MV-4-11 (cell line): ENCODE measurements at regions not wholly inside any gene's neighbourhood (a gene's known extent, or its start where the extent isn't known, plus 50 kb on each side); places are given as distances from the start of the nearest gene placed in this dataset.

Source experiments
- DNase-seq: peaks from one replicate; lab custom pipeline; 2025; lab: John Stamatoyannopoulos, UW

GRCh38 chr11:96899971-96900370 lies 510.2 kb downstream of the JRKL start:
- no peak for DNase-seq

GRCh38 chr11:96905143-96905542 lies 515.3 kb downstream of the JRKL start:
- no peak for DNase-seq

- no peak for DNase-seq
These were observed 515.9 kb downstream of the JRKL start for GRCh38 chr11:96905663-96906062.

- no peak for DNase-seq
These were observed 516.7 kb downstream of the JRKL start for GRCh38 chr11:96906476-96906875.

- DNase-seq, result no peak
These were observed 536.0 kb downstream of the JRKL start for GRCh38 chr11:96925862-96926261.

GRCh38 chr11:96940227-96940626 lies 550.4 kb downstream of the JRKL start:
- no peak for DNase-seq

GRCh38 chr11:96942855-96943254 lies 553.0 kb downstream of the JRKL start:
- DNase-seq, result no peak

- no peak for DNase-seq
These were observed 554.2 kb downstream of the JRKL start for GRCh38 chr11:96943970-96944369.

GRCh38 chr11:96948066-96948465 lies 558.3 kb downstream of the JRKL start:
- DNase-seq, result no peak

GRCh38 chr11:96949464-96949863 lies 559.7 kb downstream of the JRKL start:
- no peak for DNase-seq

- DNase-seq, result no peak
These were observed 564.9 kb downstream of the JRKL start for GRCh38 chr11:96954587-96955242.

GRCh38 chr11:96960476-96960875 lies 570.7 kb downstream of the JRKL start:
- no peak for DNase-seq

GRCh38 chr11:96960926-96961325 lies 571.1 kb downstream of the JRKL start:
- DNase-seq, result no peak

GRCh38 chr11:96961931-96962330 lies 572.1 kb downstream of the JRKL start:
- no peak for DNase-seq

- no peak for DNase-seq
These were observed 573.6 kb downstream of the JRKL start for GRCh38 chr11:96963375-96963774.

GRCh38 chr11:96964661-96965060 lies 574.8 kb downstream of the JRKL start:
- peak; percentile 11 for DNase-seq

GRCh38 chr11:96967616-96968015 lies 577.8 kb downstream of the JRKL start:
- no peak for DNase-seq

- no peak for DNase-seq
These were observed 579.4 kb downstream of the JRKL start for GRCh38 chr11:96969251-96969650.

- DNase-seq, result no peak
These were observed 588.9 kb downstream of the JRKL start for GRCh38 chr11:96978751-96979150.

GRCh38 chr11:96986516-96986915 lies 596.7 kb downstream of the JRKL start:
- DNase-seq, result no peak

- no peak for DNase-seq
These were observed 601.1 kb downstream of the JRKL start for GRCh38 chr11:96990914-96991313.

- DNase-seq, result no peak
These were observed 610.7 kb downstream of the JRKL start for GRCh38 chr11:97000481-97000880.

GRCh38 chr11:97007283-97007682 lies 617.5 kb downstream of the JRKL start:
- no peak for DNase-seq

- DNase-seq, result no peak
These were observed 619.8 kb downstream of the JRKL start for GRCh38 chr11:97009613-97010012.
